ENCODE measurements at regions not wholly inside any gene's neighbourhood (a gene's known extent, or its start where the extent isn't known, plus 50 kb on each side); places are given as distances from the start of the nearest gene placed in this dataset.

DNA sequence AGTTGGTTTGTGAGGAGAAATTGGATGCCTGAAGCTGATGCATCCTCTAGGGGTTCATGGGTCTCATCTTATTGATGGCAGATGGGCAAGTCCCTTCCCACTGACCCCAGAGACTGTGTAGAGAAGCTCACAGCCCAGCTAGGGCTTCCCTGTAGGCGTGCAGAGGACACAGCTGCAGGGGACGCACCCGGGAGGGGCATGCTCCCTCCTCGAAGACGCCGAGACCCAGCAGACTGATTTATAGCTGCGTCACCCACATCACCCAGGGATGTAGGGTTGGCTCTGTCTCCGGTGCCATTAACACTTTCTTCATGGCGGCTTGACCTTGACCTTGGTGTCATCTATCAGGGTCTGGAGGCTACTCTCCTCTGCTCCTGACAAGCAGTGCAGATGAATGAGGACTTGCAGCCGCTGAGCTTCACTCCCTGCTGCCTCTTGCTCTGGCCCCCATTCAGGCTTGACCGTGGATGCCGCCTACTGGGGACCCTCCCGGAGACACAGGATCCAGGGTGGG lies 549.7 kb downstream of the TCERG1L start:
- Mint-ChIP-seq H3K4me1 (ENCODE audit: low read depth) (no peaks in the 10 kb centered on the region), H3K9me3 (no peaks in the 10 kb centered on the region), H3K4me3 (no peak overlapping the region), H3K27me3 (ENCODE audit: low read depth) (no peaks in the 10 kb centered on the region), H3K27ac (no peak overlapping the region), H3K36me3 (ENCODE audit: low read depth) (no peaks in the 10 kb centered on the region)
- no peak for DNase-seq (ENCODE audit: low spot score)

DNA sequence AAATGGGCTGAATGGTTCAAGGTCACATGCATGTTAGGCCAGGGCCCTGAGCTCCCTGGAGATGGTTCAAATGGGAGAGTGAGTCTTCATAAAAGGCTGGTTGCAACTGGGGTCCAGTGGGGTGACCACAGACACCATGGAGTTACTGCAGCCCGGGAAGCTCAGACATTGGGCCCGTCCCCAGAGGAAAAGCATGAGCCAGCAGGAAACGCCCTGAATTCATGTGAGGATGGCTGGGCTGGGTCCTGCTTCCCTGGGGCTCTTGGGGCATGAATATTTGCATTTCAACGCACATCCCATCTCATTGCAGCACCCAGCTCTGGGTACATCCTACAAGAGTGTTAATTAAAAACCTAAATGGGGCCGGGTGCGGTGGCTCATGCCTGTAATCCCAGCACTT lies 549.0 kb downstream of the TCERG1L start:
- no peak for DNase-seq (ENCODE audit: low spot score)
- no peaks in the 10 kb centered on the region for H3K27me3 Mint-ChIP-seq (ENCODE audit: low read depth)
- H3K4me3 Mint-ChIP-seq = no peak overlapping the region
- H3K36me3 Mint-ChIP-seq (ENCODE audit: low read depth) = no peaks in the 10 kb centered on the region
- H3K27ac Mint-ChIP-seq = no peak overlapping the region
- no peaks in the 10 kb centered on the region for H3K9me3 Mint-ChIP-seq
- H3K4me1 Mint-ChIP-seq (ENCODE audit: low read depth) = no peaks in the 10 kb centered on the region

GRCh38 chr10:130763071-130763470 lies 548.5 kb downstream of the TCERG1L start:
- Mint-ChIP-seq H3K4me3 (no peak overlapping the region), H3K9me3 (peaks cover 1% of the 10 kb centered on the region)

GRCh38 chr10:130763491-130763890 lies 548.0 kb downstream of the TCERG1L start:
- Mint-ChIP-seq H3K27ac (no peak overlapping the region), H3K36me3 (ENCODE audit: low read depth) (no peaks in the 10 kb centered on the region), H3K27me3 (ENCODE audit: low read depth) (no peaks in the 10 kb centered on the region), H3K9me3 (peaks cover 4% of the 10 kb centered on the region), H3K4me3 (no peak overlapping the region), H3K4me1 (ENCODE audit: low read depth) (no peaks in the 10 kb centered on the region)
- DNase-seq (ENCODE audit: low spot score) = no peak

More at GRCh38 chr10:130763071-130763470, 548.5 kb downstream of the TCERG1L start:
- Mint-ChIP-seq H3K27me3 (ENCODE audit: low read depth) (no peaks in the 10 kb centered on the region), H3K27ac (no peak overlapping the region), H3K36me3 (ENCODE audit: low read depth) (no peaks in the 10 kb centered on the region), H3K4me1 (ENCODE audit: low read depth) (no peaks in the 10 kb centered on the region)
- DNase-seq (ENCODE audit: low spot score) = no peak

- no peaks in the 10 kb centered on the region for H3K4me1 Mint-ChIP-seq (ENCODE audit: low read depth)
- no peak overlapping the region for H3K27ac Mint-ChIP-seq
- no peak overlapping the region for H3K4me3 Mint-ChIP-seq
- H3K9me3 Mint-ChIP-seq = peaks cover 4% of the 10 kb centered on the region
- no peak for DNase-seq (ENCODE audit: low spot score)
- no peaks in the 10 kb centered on the region for H3K27me3 Mint-ChIP-seq (ENCODE audit: low read depth)
- H3K36me3 Mint-ChIP-seq (ENCODE audit: low read depth) = no peaks in the 10 kb centered on the region
These were observed 546.9 kb downstream of the TCERG1L start for GRCh38 chr10:130764651-130765050.

DNA sequence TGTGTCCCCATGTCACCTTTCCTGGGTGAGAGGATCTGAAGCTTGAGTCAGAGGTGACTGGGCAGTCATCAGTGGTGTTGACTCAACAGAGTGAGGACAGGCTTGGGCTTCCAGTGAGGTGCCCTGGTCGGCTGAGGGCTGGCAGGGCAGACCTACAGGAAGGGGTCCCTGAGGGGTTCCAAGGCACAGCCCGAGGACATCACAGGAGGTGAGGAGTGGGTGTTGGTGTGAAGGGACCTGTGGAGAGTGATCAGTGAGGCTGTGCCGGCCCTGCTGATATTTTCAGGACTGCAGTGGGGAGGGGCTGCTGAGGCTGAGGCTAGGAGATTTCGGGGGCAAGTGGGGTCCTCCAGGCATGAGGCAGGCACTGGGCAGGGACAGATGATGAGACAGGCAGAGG lies 545.5 kb downstream of the TCERG1L start:
- H3K27me3 Mint-ChIP-seq (ENCODE audit: low read depth) = no peaks in the 10 kb centered on the region
- H3K4me3 Mint-ChIP-seq = no peak overlapping the region
- no peak overlapping the region for H3K27ac Mint-ChIP-seq
- peaks cover 4% of the 10 kb centered on the region for H3K9me3 Mint-ChIP-seq
- no peaks in the 10 kb centered on the region for H3K4me1 Mint-ChIP-seq (ENCODE audit: low read depth)
- DNase-seq (ENCODE audit: low spot score) = no peak
- no peaks in the 10 kb centered on the region for H3K36me3 Mint-ChIP-seq (ENCODE audit: low read depth)

- Mint-ChIP-seq H3K36me3 (ENCODE audit: low read depth) (no peaks in the 10 kb centered on the region), H3K4me1 (ENCODE audit: low read depth) (no peaks in the 10 kb centered on the region), H3K27me3 (ENCODE audit: low read depth) (no peaks in the 10 kb centered on the region), H3K4me3 (no peak overlapping the region), H3K9me3 (peaks cover 4% of the 10 kb centered on the region), H3K27ac (no peak overlapping the region)
- DNase-seq (ENCODE audit: low spot score) = no peak
These were observed 544.3 kb downstream of the TCERG1L start for GRCh38 chr10:130767116-130767730.

- Mint-ChIP-seq H3K4me3 (no peak overlapping the region), H3K36me3 (ENCODE audit: low read depth) (no peaks in the 10 kb centered on the region), H3K27ac (no peak overlapping the region), H3K9me3 (peaks cover 4% of the 10 kb centered on the region), H3K27me3 (ENCODE audit: low read depth) (peaks cover 3% of the 10 kb centered on the region), H3K4me1 (ENCODE audit: low read depth) (no peaks in the 10 kb centered on the region)
- DNase-seq (ENCODE audit: low spot score) = no peak
These were observed 542.1 kb downstream of the TCERG1L start for GRCh38 chr10:130769146-130770017.

GRCh38 chr10:130770018-130770630 lies 541.4 kb downstream of the TCERG1L start:
- Mint-ChIP-seq H3K9me3 (peaks cover 4% of the 10 kb centered on the region), H3K4me3 (no peak overlapping the region)

GRCh38 chr10:130771491-130771946 lies 540.0 kb downstream of the TCERG1L start:
- peaks cover 4% of the 10 kb centered on the region for H3K9me3 Mint-ChIP-seq

More at GRCh38 chr10:130770018-130770630, 541.4 kb downstream of the TCERG1L start:
- Mint-ChIP-seq H3K36me3 (ENCODE audit: low read depth) (no peaks in the 10 kb centered on the region), H3K4me1 (ENCODE audit: low read depth) (no peaks in the 10 kb centered on the region), H3K27me3 (ENCODE audit: low read depth) (peaks cover 3% of the 10 kb centered on the region), H3K27ac (no peak overlapping the region)
- DNase-seq (ENCODE audit: low spot score) = no peak

GRCh38 chr10:130772056-130772455 lies 539.5 kb downstream of the TCERG1L start:
- Mint-ChIP-seq H3K27ac (no peak overlapping the region), H3K27me3 (ENCODE audit: low read depth) (peaks cover 3% of the 10 kb centered on the region), H3K9me3 (peaks cover 4% of the 10 kb centered on the region), H3K4me1 (ENCODE audit: low read depth) (no peaks in the 10 kb centered on the region), H3K4me3 (no peak overlapping the region), H3K36me3 (ENCODE audit: low read depth) (no peaks in the 10 kb centered on the region)
- no peak for DNase-seq (ENCODE audit: low spot score)

More at GRCh38 chr10:130771491-130771946, 540.0 kb downstream of the TCERG1L start:
- Mint-ChIP-seq H3K36me3 (ENCODE audit: low read depth) (no peaks in the 10 kb centered on the region), H3K27me3 (ENCODE audit: low read depth) (peaks cover 3% of the 10 kb centered on the region), H3K27ac (no peak overlapping the region), H3K4me3 (no peak overlapping the region), H3K4me1 (ENCODE audit: low read depth) (no peaks in the 10 kb centered on the region)
- DNase-seq (ENCODE audit: low spot score) = no peak

- Mint-ChIP-seq H3K36me3 (ENCODE audit: low read depth) (no peaks in the 10 kb centered on the region), H3K27ac (no peak overlapping the region), H3K4me1 (ENCODE audit: low read depth) (no peaks in the 10 kb centered on the region), H3K27me3 (ENCODE audit: low read depth) (peaks cover 3% of the 10 kb centered on the region), H3K4me3 (no peak overlapping the region), H3K9me3 (peaks cover 4% of the 10 kb centered on the region)
- no peak for DNase-seq (ENCODE audit: low spot score)
These were observed 538.8 kb downstream of the TCERG1L start for GRCh38 chr10:130772676-130773075.

- Mint-ChIP-seq H3K27me3 (ENCODE audit: low read depth) (peaks cover 3% of the 10 kb centered on the region), H3K27ac (no peak overlapping the region), H3K4me3 (no peak overlapping the region), H3K36me3 (ENCODE audit: low read depth) (no peaks in the 10 kb centered on the region), H3K4me1 (ENCODE audit: low read depth) (no peaks in the 10 kb centered on the region), H3K9me3 (no peaks in the 10 kb centered on the region)
- DNase-seq (ENCODE audit: low spot score) = no peak
These were observed 537.6 kb downstream of the TCERG1L start for GRCh38 chr10:130773941-130774340.

DNA sequence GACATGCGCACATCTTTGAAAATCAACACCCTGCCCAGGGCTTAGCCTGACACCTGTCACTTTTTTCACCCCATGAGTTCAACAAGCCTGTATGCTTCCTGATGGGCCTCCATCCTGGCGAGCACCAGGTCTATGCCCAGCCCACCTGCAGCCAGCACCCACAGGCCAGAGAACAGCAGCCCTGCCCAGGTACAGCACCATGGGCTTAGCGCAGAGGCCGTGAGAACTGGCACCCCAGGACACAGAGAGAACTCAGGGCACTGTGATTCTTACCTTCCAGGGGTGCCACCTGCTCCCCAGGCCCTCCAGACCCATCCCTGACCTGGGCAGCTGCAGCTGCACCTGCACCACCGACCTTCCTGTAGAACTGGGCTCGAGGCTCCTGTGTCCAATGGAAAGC lies 536.6 kb downstream of the TCERG1L start:
- Mint-ChIP-seq H3K27me3 (ENCODE audit: low read depth) (peaks cover 3% of the 10 kb centered on the region), H3K27ac (no peak overlapping the region), H3K4me3 (no peak overlapping the region), H3K4me1 (ENCODE audit: low read depth) (no peaks in the 10 kb centered on the region), H3K36me3 (ENCODE audit: low read depth) (no peaks in the 10 kb centered on the region), H3K9me3 (no peaks in the 10 kb centered on the region)
- no peak for DNase-seq (ENCODE audit: low spot score)
